Lower leg skin (tissue), 3 donors: ENCODE measurements at regions not wholly inside any gene's neighbourhood (a gene's known extent, or its start where the extent isn't known, plus 50 kb on each side); places are given as distances from the start of the nearest gene placed in this dataset.
"Not testable (repeated sequence)": the region's sequence is repeated elsewhere in the genome, so short reads cannot be mapped to it uniquely, and the experiment has no call there.

ENCODE experiments used
- CTCF ChIP-seq, 3 donors: fragments of 450-650 bp; IDR thresholded peaks; one replicate each; pipeline ENCODE4 v1.5.1; 2016; ENCODE audit warnings: antibody characterized with exemption in 3 of 3, mild to moderate bottlenecking in 3 of 3, moderate library complexity in 2 of 3
- POLR2A ChIP-seq, 2 donors: fragments of 450-650 bp; IDR thresholded peaks; one replicate each; pipeline ENCODE4 v1.6.1; 2016 to 2017; ENCODE audit warnings: antibody characterized with exemption in 2 of 2, mild to moderate bottlenecking in 1 of 2, moderate library complexity in 1 of 2

GRCh38 chr1:81730299-81730698 is 70.4 kb upstream of the ADGRL2 start:
- not testable (repeated sequence) for TF ChIP-seq CTCF, POLR2A (IDR thresholded peaks at IDR 0.05)
